SH-SY5Y (cell line): ENCODE measurements at regions not wholly inside any gene's neighbourhood (a gene's known extent, or its start where the extent isn't known, plus 50 kb on each side); places are given as distances from the start of the nearest gene placed in this dataset.

ENCODE experiments used
- GATA2 ChIP-seq: IDR thresholded peaks from 2 replicates; pipeline ENCODE4 v1.6.1; 2011; ENCODE audit warnings: mild to moderate bottlenecking, low read depth, low read length
- GATA3 ChIP-seq: IDR thresholded peaks from 2 replicates; pipeline ENCODE4 v1.6.1; 2011; ENCODE audit warnings: low read depth, mild to moderate bottlenecking, low read length, moderate library complexity

DNA sequence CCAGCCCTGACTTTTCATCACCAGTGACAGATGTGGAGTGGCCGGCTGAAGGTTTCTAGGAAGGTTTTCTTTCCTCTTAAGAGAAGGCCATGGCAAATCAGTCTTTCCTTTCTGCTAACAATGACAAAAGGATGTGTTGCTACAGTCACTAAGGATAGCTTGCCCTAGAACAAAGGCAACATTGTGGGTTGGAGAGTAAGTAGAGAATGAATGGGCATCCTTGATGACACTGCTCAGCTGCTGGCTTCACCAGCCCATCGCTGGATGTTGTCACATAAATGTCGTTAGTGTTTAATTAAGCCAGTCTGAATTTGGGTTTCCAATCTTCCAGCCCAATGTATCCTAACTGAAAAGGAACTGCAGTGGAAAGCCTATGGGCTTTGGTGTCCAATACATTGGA, 168.4 kb downstream of the ZIC5 start:
- no peak for TF ChIP-seq GATA2
- TF ChIP-seq GATA3: no peak
